Lung (tissue), 11 donors: ENCODE measurements at regions not wholly inside any gene's neighbourhood (a gene's known extent, or its start where the extent isn't known, plus 50 kb on each side); places are given as distances from the start of the nearest gene placed in this dataset.

ENCODE experiments used
- ATAC-seq: fragments of 200-7000 bp; cut with Tn5 transposase; one replicate; pipeline ENCODE4 v1.9.1; 2020; ENCODE audit warnings: moderate number of reproducible peaks; ENCODE audit not compliant: insufficient read depth, low FRiP score
- DNase-seq, 3 donors: peaks; one replicate each; pipeline ENCODE4 v3.0.0-alpha.2; 2013 to 2017
- H3K27ac ChIP-seq, 2 donors: one replicate each; pipeline ENCODE4 v1.5.1; 2013; ENCODE audit warnings: mild to moderate bottlenecking in 2 of 2, moderate library complexity in 2 of 2, control low read depth in 1 of 2, inconsistent platforms in 1 of 2, low read depth in 1 of 2, low read length in 1 of 2
- H3K27me3 ChIP-seq, 3 donors: one replicate each; pipeline ENCODE4 v1.5.1; 2013; ENCODE audit warnings: low read length in 2 of 3; ENCODE audit not compliant: control insufficient read depth in 3 of 3, insufficient read depth in 3 of 3
- H3K36me3 ChIP-seq, 4 donors: one replicate each; pipeline ENCODE4 v1.5.1; 2013; ENCODE audit warnings: low read length in 4 of 4, mild to moderate bottlenecking in 1 of 4, moderate library complexity in 1 of 4; ENCODE audit not compliant: control insufficient read depth in 4 of 4, insufficient read depth in 4 of 4
- H3K4me1 ChIP-seq, 5 donors: one replicate each; pipeline ENCODE4 v1.5.1; 2013; ENCODE audit warnings: low read length in 5 of 5, mild to moderate bottlenecking in 2 of 5, moderate library complexity in 1 of 5; ENCODE audit not compliant: control insufficient read depth in 5 of 5, insufficient read depth in 5 of 5
- H3K4me3 ChIP-seq: one replicate; pipeline ENCODE4 v1.5.1; 2013; ENCODE audit warnings: mild to moderate bottlenecking, control low read depth, moderate library complexity
- H3K9ac ChIP-seq, 2 donors: one replicate each; pipeline ENCODE4 v1.5.1; 2013; ENCODE audit warnings: low read length in 2 of 2, control low read depth in 1 of 2; ENCODE audit not compliant: insufficient read depth in 1 of 2
- H3K9me3 ChIP-seq, 4 donors: one replicate each; pipeline ENCODE4 v1.5.1; 2013; ENCODE audit warnings: low read length in 3 of 4, mild to moderate bottlenecking in 1 of 4, moderate library complexity in 1 of 4; ENCODE audit not compliant: control insufficient read depth in 4 of 4, insufficient read depth in 3 of 4
- WGBS, 2 donors: extraction: QIAGEN DNeasy Blood & Tissue Kit; methylation state at CpG; one replicate each; pipeline ENCODE4 v1.1.7; 2013; 5-methylcytosine and 5-hydroxymethylcytosine counted together
- TF ChIP-seq, protein P1 (sequence below): IDR thresholded peaks from 2 replicates; pipeline ENCODE4 v1.5.1; 2012; ENCODE audit warnings: mild to moderate bottlenecking; ENCODE audit errors: control extremely low read depth, extremely low read depth
- donor health status: control.
- donor health status: control.
- donor health status: Bipolar disorder and iron deficiency.
- donor health status: healthy.
- donor health status: DM: yes; HTN: yes; CAD: no.

DNA sequence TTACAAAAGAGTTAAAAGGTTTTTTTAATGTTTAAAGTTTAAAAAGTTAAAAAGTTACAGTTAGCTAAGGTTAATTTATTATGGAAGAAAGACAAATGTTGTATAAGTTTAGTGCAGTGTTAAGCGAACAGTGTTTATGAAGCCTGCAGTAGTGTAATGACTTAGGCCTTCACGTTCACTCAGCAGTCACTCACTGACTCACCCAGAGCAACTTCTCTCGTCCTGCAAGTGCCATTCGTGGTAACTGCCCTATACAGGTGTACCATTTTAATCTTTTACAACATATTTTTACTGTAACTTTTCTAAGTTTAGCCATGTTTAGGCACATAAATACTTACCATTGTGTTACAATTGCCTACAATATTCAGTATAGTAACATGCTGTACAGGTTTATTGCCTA, 398.2 kb upstream of the NBEA start:
- no peak overlapping the region for H3K27ac ChIP-seq
- TF ChIP-seq, protein P1, sequence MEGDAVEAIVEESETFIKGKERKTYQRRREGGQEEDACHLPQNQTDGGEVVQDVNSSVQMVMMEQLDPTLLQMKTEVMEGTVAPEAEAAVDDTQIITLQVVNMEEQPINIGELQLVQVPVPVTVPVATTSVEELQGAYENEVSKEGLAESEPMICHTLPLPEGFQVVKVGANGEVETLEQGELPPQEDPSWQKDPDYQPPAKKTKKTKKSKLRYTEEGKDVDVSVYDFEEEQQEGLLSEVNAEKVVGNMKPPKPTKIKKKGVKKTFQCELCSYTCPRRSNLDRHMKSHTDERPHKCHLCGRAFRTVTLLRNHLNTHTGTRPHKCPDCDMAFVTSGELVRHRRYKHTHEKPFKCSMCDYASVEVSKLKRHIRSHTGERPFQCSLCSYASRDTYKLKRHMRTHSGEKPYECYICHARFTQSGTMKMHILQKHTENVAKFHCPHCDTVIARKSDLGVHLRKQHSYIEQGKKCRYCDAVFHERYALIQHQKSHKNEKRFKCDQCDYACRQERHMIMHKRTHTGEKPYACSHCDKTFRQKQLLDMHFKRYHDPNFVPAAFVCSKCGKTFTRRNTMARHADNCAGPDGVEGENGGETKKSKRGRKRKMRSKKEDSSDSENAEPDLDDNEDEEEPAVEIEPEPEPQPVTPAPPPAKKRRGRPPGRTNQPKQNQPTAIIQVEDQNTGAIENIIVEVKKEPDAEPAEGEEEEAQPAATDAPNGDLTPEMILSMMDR: no peak
- WGBS, 2 donors: 81 to 85% methylated on average over 4 of the region's 4 CpGs
- H3K9ac ChIP-seq: no peak overlapping the region
- DNase-seq: no peak
- no peaks in the 10 kb centered on the region for H3K4me1 ChIP-seq
- no peaks in the 10 kb centered on the region for H3K36me3 ChIP-seq
- ATAC-seq: no peak
- no peaks in the 10 kb centered on the region for H3K9me3 ChIP-seq
- H3K4me3 ChIP-seq: no peak overlapping the region
- H3K27me3 ChIP-seq: no peaks in the 10 kb centered on the region

- H3K4me3 ChIP-seq: no peak overlapping the region
- no peak overlapping the region for H3K9ac ChIP-seq
- H3K9me3 ChIP-seq: no peaks in the 10 kb centered on the region
- ATAC-seq (no peak), DNase-seq (no peak)
- 85 to 90% methylated on average over 2 of the region's 2 CpGs for WGBS, 2 donors
- no peaks in the 10 kb centered on the region for H3K4me1 ChIP-seq
- H3K27me3 ChIP-seq: no peaks in the 10 kb centered on the region
- TF ChIP-seq, protein P1: no peak
- H3K36me3 ChIP-seq: no peaks in the 10 kb centered on the region
- H3K27ac ChIP-seq: no peak overlapping the region
Observed at GRCh38 chr13:34545461-34545860, 396.6 kb upstream of the NBEA start.

- Histone ChIP-seq H3K9ac (no peak overlapping the region), H3K27ac (no peak overlapping the region), H3K27me3 (no peaks in the 10 kb centered on the region), H3K36me3 (no peaks in the 10 kb centered on the region), H3K4me1 (no peaks in the 10 kb centered on the region), H3K9me3 (no peaks in the 10 kb centered on the region), H3K4me3 (no peak overlapping the region)
- TF ChIP-seq, protein P1: no peak
- 63 to 75% methylated on average over 5 of the region's 5 CpGs for WGBS, 2 donors
- no peak for DNase-seq
- no peak for ATAC-seq
Observed at GRCh38 chr13:34546344-34547250, 395.5 kb upstream of the NBEA start.
